Glomerular visceral epithelial cell (primary cell): ENCODE measurements at regions not wholly inside any gene's neighbourhood (a gene's known extent, or its start where the extent isn't known, plus 50 kb on each side); places are given as distances from the start of the nearest gene placed in this dataset.
A peak's percentile ranks its signal among the peaks of the same experiment; 100 is the strongest.
"Not testable (repeated sequence)": the region's sequence is repeated elsewhere in the genome, so short reads cannot be mapped to it uniquely, and the experiment has no call there.

ENCODE experiments used
- DNase-seq: peaks from one replicate; pipeline ENCODE4 v3.0.0-alpha.2; 2016; ENCODE audit errors: extremely low spot score

DNA sequence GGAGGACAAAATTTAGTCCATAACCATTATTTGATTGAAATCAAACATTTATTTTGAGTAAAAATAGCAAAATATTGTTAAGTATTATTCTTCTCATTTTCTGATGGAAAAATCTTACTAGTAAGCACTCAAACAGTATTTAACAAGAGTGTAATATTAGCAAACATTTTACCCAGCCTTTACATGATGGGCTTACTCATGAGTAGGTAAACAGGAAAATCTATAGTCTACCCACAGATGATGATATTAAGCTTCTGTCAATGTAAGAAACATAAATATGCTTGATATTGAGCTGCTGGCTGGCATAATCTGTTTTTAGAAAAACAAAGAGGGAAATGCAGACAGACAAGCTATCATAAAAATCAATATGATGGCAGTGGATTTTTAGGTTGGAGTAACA is 418.5 kb upstream of the COX7C start:
- no peak for DNase-seq

DNA sequence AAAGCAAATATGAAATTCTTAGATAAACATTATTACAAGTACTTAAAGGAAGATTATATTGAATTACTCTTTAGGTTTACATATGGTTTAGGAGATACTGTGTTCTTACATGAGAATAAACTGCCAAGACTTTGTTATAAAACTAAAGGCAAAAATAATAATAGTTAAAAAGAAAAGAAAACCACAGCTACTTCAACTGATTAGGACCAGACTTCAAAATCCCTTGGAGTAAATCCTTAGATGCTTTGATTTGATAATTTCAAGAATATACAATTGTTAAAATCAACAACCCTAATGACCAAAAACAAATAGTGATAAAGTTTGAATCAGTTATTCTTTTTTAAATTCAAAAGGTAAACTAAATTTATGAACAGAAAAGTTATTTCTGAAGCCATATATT is 389.6 kb upstream of the COX7C start:
- DNase-seq = no peak

DNA sequence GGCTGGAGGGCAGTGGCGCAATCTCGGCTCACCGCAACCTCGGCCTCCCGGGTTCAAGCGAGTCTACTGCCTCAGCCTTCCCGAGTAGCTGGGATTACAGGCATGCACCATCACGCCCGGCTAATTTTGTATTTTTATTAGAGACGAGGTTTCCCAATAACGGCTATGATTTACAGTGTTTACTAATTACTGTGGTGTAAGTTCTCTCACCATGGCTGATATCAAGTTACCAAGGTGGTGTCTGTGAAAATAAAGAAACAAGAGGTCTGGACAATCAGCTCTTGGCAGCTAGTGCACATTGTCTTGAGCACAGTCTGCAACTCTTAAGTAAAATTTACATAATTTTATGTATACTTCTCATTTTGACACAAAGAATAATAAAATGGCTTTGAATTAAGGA is 385.5 kb upstream of the COX7C start:
- no peak for DNase-seq

DNA sequence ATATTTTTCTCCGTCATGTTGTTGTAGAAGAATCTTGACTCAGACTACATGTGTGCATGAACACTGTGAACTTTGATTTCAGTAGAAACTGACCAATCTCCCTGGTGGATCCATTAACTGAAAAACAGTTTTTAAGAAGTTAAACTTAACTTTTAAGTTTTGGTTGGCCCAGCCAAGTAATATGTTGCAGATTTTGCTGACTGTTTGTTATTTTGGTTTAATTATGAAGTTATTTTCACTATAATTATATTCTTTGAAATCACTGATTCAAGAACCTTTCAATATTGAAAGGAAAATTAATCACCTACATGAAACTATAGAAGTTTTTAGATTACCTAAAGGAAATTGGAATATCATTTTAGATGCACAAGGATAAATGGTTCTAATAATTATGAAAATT is 373.6 kb upstream of the COX7C start:
- DNase-seq = no peak

- DNase-seq = no peak
These were observed 359.9 kb upstream of the COX7C start for GRCh38 chr5:86257871-86258270.

DNA sequence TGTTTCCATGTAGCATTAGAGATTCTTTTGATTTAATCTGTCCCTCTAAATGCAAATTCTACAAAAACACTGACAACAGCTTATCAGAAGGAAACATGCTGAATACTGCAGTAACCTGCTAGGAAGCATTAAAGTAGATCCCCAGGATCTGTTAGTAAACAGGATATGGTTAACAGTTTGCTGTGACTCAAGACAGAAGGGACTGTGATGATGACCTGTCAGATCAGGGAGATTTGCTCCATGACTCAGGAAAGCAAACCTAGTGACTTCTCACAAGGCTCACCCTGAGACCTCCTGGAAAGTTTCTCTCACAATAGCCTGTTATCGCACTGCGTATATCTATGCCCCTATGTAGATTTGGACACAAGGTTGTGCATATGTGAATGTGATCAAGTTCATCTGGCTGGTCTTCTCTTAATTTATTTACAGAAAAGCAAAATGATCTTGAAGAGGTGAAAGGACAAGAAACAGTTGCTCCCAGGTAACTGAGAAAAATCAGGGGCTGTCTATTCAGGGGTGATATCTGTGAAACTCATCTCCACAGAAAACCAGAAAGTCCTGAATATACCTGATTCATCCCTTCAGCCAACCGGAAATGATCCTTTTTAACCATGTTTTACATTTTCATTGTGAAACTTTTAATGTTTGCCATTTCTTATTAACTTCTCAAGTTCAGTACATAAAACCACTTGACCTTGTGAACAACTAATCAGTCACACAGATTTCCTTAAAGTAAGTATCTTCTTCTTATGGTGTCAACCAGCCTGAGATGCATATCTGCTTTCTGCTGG is 333.1 kb upstream of the COX7C start:
- not testable (repeated sequence) for DNase-seq

GRCh38 chr5:86287437-86287836 is 330.3 kb upstream of the COX7C start:
- DNase-seq = not testable (repeated sequence)

- not testable (repeated sequence) for DNase-seq
These were observed 328.0 kb upstream of the COX7C start for GRCh38 chr5:86289786-86290185.

DNA sequence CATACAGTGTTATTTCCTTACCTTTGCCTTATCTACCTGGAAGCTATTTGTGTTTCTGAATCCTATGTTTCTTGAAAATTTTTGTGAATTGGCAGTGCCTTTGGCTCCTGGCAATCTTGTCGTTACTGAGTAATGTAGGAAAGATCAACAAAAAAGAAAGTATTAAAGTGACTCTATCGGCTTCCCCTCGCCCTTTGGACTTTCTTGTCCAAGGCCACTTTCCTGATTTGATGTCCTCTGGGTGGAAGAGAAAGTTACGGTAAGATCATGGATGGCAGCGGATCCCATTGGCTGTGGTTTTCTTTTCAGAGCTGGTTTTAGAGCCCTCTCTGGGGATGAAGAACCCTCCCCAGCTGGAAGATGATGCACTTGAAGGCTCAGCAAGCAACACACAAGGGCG is 324.9 kb upstream of the COX7C start:
- DNase-seq = not testable (repeated sequence)

GRCh38 chr5:86302643-86303042 is 315.1 kb upstream of the COX7C start:
- DNase-seq = not testable (repeated sequence)

DNA sequence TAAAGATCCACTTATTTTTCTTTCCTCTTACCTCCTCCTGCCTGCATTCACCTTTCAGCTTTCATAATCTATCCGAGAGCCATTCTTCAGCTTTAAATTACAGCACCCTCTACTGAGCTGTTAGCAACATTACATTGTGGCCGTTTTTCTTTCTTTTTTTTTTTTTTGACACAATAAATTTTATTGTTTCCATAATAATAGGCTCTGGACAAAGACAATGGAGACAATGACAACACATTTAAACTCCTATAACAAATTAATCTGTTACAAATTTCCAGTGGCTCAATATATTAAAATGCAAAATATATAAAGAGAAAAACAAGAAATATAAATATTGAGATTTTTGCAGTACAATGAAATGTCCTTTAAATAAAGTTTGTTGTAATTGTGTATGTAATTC is 312.7 kb upstream of the COX7C start:
- DNase-seq = peak; percentile 21

GRCh38 chr5:86314951-86315350 is 302.8 kb upstream of the COX7C start:
- no peak for DNase-seq

GRCh38 chr5:86320266-86320665 is 297.5 kb upstream of the COX7C start:
- peak; percentile 63 for DNase-seq

- DNase-seq = no peak
These were observed 288.4 kb upstream of the COX7C start for GRCh38 chr5:86329318-86329717.

GRCh38 chr5:86330736-86331135 is 287.0 kb upstream of the COX7C start:
- DNase-seq = no peak

DNA sequence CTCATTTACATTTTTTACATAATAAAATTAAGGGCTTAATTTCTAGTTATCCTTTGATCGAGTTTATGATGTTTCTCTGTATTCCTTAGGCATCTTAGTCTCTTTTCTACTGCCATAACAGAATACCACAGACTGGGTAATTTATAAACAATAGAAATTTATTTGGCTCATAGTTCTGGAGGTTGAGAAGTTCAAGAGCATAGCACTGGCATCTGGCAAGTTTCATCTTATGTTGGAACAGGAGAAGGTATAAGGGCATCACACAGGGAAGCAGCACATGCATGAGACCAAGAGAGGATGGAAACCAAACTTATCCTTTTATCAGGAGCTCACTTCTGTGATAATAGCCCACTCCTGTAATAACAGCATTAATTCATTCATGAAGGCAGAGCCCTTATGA is 284.9 kb upstream of the COX7C start:
- DNase-seq = no peak

- no peak for DNase-seq
These were observed 279.9 kb upstream of the COX7C start for GRCh38 chr5:86337667-86338460.

DNA sequence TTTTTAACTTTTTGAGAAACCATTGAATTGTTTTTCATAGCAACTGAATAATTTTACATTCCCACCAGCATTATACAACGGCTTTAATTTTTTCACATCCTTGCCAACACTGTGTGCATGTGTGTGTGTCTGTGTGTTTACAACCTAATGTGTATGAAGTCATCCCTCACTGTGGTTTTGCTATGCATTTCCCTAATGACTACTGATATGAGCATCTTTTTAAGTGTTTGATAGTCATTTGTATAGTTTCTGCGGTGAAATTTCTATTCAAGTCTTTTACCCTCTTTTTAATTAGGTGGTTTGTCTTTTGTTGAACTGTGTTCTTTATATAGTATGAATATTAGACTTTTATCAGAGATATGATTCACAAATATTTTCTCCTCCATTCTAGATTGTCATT is 263.1 kb upstream of the COX7C start:
- DNase-seq = no peak

DNA sequence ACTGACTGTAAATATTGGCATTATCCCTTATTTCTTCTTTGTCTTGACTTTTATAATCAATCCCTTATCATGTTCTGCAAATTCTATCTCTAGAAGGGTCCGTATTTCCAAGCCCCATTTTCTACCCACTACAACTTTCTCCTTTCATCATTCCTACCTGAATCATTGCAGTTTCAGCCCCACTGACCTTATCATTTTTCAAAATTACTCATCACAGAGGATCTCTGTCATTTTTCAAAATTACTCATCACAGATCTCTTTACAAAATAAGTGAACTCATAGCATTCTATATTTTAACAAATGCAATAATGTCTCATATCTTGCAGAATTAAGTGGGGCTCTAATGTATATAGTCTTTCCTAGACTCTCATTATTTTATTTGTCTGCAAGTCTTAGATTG is 256.9 kb upstream of the COX7C start:
- no peak for DNase-seq

DNA sequence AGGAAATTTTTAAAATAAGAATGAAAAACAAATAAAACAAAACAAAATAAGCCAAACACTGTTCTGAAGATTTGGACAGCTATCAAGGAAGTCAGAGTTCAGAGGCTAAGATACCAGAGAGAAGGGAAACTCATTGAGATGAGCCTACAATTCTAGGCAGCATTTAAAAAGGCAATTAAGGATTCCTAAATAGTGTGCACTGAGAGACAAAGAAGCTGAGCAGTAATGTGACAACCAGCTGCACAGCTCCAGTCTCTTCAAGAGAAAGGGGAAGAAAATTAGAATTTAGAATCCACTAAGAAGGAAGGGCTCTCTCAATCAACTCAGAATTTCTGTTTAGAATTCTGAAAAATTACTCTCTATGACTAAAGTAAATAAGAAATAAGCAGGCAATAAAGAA is 246.7 kb upstream of the COX7C start:
- no peak for DNase-seq

DNA sequence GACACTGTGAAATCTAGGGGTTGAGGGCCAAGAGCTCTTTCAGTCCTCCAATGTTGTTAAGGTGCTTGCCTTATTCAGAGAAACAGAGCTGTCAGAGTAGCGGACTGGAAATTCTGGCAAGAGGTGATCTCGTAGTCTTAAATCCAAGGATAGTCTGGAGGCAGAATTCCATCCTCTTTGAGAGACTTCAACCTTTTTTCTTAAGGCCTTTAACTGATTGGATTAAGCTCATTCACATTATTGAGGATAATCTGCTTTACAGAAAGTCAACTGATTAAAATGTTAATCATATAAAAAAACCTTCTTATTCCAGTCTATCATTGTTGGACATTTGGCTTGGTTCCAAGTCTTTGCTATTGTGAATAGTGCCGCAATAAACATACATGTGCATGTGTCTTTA is 243.1 kb upstream of the COX7C start:
- DNase-seq = no peak

GRCh38 chr5:86376214-86376613 is 241.5 kb upstream of the COX7C start:
- no peak for DNase-seq

DNA sequence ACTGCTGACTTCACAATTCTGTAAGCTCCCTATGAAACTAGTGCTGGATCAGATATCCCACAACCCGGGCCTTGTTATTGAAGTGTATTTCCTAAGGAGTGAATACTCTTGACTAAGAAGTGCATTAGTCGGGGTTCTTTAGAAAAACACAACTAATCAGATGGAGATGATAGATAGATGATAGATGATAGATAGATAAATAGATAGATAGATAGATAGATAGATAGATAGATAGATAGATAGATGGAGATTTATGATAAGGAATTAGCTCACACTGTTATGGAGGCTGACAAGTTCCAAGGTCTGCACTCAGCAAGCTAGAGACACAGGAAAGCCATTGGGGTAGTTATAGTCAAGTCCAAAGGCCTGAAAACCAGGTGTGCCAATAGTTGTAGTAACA is 214.6 kb upstream of the COX7C start:
- DNase-seq = no peak
